IMR-90 (cell line): ENCODE measurements at regions not wholly inside any gene's neighbourhood (a gene's known extent, or its start where the extent isn't known, plus 50 kb on each side); places are given as distances from the start of the nearest gene placed in this dataset.

Experiments used
- BHLHE40 ChIP-seq: fragments of 150-350 bp; IDR thresholded peaks from 2 replicates; pipeline ENCODE4 v1.6.1; 2016; ENCODE audit warnings: mild to moderate bottlenecking, low read depth, low read length
- CEBPB ChIP-seq: IDR thresholded peaks from 2 replicates; pipeline ENCODE4 v1.6.1; 2012; ENCODE audit warnings: low read depth, low read length, improper control_type of control experiment
- MAFK ChIP-seq: IDR thresholded peaks from 2 replicates; pipeline ENCODE4 v1.6.1; 2012; ENCODE audit warnings: low read depth, low read length, improper control_type of control experiment
- MAZ ChIP-seq: IDR thresholded peaks from 2 replicates; pipeline ENCODE4 v1.6.1; 2012; ENCODE audit warnings: low read depth, mild to moderate bottlenecking, low read length, improper control_type of control experiment, moderate library complexity, borderline replicate concordance
- POLR2A ChIP-seq: IDR thresholded peaks from 2 replicates; pipeline ENCODE4 v1.6.1; 2012; ENCODE audit warnings: mild to moderate bottlenecking, low read depth, low read length
- RAD21 ChIP-seq: IDR thresholded peaks from 2 replicates; pipeline ENCODE4 v1.6.1; 2012; ENCODE audit warnings: low read length, improper control_type of control experiment
- USF2 ChIP-seq: fragments of 150-350 bp; IDR thresholded peaks from 2 replicates; pipeline ENCODE4 v1.6.1; 2017; ENCODE audit warnings: mild to moderate bottlenecking, antibody characterized with exemption, low read length, low read depth
- TF ChIP-seq, protein P1 (sequence below): conservative IDR thresholded peaks from 2 replicates; pipeline ENCODE4 v1.5.1; 2012; ENCODE audit warnings: mild to moderate bottlenecking, low read depth, low read length, improper control_type of control experiment

GRCh38 chr11:116334596-116334995 is 438.2 kb downstream of the BUD13 start:
- TF ChIP-seq USF2 (no peak), BHLHE40 (no peak), POLR2A (no peak), CEBPB (no peak), MAFK (no peak), MAZ (no peak), RAD21 (no peak)
- TF ChIP-seq, protein P1, sequence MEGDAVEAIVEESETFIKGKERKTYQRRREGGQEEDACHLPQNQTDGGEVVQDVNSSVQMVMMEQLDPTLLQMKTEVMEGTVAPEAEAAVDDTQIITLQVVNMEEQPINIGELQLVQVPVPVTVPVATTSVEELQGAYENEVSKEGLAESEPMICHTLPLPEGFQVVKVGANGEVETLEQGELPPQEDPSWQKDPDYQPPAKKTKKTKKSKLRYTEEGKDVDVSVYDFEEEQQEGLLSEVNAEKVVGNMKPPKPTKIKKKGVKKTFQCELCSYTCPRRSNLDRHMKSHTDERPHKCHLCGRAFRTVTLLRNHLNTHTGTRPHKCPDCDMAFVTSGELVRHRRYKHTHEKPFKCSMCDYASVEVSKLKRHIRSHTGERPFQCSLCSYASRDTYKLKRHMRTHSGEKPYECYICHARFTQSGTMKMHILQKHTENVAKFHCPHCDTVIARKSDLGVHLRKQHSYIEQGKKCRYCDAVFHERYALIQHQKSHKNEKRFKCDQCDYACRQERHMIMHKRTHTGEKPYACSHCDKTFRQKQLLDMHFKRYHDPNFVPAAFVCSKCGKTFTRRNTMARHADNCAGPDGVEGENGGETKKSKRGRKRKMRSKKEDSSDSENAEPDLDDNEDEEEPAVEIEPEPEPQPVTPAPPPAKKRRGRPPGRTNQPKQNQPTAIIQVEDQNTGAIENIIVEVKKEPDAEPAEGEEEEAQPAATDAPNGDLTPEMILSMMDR = no peak
